ENCODE measurements at regions not wholly inside any gene's neighbourhood (a gene's known extent, or its start where the extent isn't known, plus 50 kb on each side); places are given as distances from the start of the nearest gene placed in this dataset.
A peak's percentile ranks its signal among the peaks of the same experiment; 100 is the strongest.

GRCh38 chr22:26848244-26848920 is 191.0 kb downstream of the MIAT start:
- no peak for DNase-seq

- DNase-seq: no peak
These were observed 192.2 kb downstream of the MIAT start for GRCh38 chr22:26849575-26849974.

DNA sequence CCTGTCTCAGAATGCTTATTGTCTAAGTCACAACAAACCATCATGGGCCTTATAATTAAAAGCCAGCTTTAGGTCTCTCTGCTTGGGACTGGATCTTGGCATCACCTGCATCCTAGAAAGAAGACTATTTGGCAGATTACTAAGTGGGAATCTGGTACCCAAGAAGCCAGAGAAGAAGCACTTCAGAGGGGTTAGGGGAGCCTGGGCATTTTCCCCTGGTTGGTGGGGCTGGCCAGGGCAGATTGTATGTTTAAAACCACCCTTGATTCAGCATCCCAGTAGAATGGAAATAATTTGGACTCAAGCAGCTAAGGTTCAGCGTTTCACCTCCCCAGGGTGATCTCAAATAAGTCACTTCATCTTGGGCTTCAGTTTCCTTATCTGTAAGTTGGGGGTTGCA is 193.7 kb downstream of the MIAT start:
- DNase-seq: no peak

DNA sequence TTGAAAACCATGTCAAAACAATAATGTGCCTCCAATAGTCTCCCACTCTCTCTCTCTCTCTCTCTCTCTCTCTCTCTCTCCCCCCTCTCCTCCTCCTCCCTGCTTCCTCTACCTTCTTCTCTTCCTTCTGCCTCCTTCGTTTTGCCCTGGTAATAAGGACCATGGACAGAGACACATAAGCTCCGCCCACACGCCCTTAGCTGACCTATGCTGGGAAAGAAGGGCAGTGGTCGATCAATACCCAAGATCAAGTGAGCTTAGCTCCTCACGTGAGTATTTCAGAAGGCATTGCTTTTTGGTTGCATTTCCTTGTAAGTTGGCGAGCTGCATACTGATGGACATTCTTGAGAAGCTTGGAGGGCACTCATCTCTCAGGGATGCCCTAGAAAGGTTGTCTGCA is 194.8 kb downstream of the MIAT start:
- DNase-seq: no peak

DNA sequence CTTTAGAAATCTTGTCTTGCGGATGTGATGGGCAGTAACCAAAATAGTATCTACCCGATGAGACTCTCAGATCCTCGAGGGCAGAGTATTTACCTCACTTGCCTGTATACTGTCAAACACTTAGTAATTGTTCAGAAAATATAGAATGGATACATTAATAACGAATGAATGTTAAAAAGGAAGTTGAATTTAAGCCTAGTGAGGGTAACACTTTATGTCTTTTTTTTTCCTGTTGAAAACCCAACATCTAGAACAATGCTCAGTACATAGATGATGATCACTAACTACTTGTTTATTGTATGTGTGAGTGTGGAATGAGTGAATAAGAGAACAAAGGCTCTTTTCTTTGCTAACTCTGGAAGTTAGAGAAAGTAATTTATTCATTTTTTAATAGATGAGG is 195.7 kb downstream of the MIAT start:
- no peak for DNase-seq

DNA sequence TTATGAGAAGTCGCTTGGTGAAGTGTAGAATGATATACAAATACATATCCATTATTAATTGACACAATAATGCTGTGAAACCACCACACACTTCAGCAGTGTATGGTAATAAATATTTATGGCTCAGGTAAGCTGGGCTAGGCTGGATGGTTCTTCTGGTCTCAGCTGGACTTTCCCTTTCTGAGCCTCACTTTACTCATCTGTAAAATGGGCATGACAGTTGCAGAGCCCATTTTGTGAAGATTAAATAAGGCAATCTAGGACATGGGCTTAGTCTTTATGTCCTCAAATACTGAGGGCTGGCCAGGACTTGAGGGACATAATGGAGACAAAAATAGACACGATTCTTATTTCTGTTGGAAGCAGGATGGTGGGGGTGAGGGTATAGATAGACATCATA is 196.1 kb downstream of the MIAT start:
- DNase-seq: no peak

DNA sequence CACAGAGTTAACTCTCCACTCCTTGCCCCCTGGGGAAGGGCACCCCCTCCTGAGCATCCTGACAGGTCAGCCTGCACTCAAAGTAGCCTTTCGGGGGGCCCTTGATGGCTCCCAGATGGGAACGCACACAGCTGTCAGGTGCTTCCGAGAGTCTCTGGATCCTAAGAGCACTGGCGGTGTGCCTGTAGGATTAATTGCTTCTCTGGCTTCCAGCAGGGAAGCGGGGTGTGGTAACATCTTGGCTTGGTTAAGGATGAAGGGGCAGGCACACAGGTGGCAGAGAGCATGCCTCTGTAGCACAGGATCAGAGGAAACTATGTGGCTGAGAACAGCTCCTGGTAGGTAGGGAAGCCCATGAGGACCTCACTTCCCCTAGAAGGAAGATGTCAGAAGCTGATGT is 199.8 kb downstream of the MIAT start:
- DNase-seq: no peak

DNA sequence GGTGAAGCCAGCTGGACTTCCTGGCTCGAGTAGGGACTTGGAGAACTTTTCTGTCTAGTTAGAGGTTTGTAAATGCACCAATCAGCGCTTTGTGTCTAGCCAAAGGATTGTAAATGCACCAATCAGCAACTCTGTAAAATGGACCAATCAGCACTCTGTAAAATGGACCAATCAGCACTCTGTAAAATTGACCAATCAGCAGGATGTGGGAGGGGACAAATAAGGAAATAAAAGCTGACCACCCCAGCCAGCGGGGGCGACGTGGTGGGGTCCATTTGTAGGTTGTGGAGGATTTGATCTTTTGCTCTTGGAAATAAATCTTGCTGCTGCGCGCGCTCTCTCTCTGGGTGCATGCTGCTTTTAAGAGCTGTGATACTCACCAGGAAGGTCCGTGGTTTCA is 202.9 kb downstream of the MIAT start:
- DNase-seq: no peak

DNA sequence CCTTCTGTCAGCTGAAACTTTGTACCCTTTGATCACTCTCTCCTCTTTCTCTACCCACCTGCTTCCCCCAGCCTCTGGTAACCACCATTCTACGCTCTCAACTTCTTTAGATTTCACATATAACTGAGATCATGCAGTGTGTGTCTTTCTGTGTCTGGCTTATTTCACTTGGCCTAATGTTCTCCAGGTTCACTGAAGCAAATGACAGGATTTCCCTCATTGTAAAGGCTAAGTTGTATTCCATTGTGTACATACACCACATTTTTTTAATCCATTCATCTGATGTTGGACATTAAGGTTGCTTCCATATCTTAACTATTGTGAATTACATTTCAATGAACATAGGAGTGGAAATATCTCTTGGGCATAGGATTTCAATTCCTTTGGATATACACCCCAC is 207.6 kb downstream of the MIAT start:
- no peak for DNase-seq

- no peak for DNase-seq
These were observed 226.0 kb downstream of the MIAT start for GRCh38 chr22:26883393-26883792.

- DNase-seq: no peak
These were observed 227.5 kb downstream of the MIAT start for GRCh38 chr22:26884921-26885320.

DNA sequence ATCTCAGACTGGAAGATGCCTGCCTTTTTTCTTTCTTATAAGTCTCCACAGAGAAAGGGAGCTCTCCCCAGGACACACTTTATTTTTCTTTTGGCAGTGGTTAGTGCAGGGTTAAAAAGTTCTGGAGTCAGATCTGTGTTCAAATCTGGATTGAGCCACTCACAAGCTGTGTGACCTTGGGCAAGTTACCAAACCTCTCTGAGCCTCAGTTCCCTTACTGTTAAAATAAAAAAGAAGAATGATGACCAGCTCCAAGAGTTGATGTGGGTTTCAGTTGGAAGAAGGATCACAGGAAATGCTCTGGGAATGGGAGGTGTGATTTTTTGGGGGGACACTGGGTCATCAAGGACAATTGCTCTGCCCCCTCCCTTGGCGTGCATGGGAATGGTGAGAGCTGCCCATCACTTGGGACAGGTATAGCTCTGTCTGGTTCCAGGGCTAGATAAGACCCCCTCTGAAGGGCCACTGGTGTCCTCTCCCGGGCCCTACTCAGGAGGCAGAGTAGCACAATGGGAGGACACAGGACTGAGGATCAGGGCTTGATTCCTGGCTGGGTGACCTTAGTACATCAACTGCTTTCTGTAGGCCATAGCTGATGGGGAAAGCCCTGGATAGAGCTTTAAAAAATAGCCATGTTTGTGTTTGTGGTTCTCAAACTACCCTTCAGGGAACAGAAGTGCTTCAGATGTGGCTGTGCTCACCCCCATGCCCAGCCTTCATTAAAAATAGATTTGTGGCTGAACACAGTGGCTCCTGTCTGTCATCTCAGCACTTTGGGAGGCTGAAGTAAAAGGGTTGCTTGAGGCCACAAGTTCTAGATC is 228.3 kb downstream of the MIAT start:
- DNase-seq: no peak

GRCh38 chr22:26887456-26887855 is 230.1 kb downstream of the MIAT start:
- no peak for DNase-seq

DNA sequence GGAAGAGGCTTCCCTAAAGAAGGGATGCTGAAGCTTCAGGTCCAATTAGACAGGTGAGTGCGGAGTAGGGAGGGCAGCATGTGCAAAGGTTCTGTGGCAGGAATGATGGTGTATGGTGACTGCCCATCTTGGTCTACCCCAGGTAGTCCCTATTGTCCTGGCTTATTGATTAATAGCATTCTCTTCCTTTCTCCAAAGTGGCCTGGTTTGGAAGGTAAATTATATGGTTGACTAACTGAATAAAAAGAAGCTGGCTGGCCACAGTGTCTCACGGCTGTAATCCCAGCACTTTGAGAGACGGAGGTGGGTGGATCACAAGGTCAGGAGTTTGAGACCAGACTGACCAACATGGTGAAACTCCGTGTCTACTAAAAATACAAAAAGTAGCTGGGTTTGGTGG is 230.5 kb downstream of the MIAT start:
- no peak for DNase-seq

- DNase-seq: no peak
These were observed 231.5 kb downstream of the MIAT start for GRCh38 chr22:26888887-26889286.

DNA sequence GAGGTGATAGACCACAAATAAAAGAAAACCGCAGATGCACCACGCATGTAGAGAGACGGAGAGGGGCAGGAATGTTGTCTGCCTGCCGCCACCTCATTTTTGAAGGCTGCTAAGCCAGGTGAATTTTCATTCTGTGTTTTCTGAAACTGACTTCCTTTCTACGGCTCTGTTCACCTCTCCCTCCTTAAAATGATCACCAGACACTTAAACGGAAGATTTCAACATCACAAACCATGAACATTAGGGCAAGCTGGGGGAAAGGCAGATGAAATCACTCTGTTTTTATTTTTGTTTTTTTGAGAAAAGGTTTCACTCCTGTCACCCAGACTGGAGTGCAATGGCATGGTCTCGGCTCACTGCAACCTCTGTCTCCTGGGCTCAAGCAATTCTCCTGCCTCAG is 232.4 kb downstream of the MIAT start:
- DNase-seq: no peak

DNA sequence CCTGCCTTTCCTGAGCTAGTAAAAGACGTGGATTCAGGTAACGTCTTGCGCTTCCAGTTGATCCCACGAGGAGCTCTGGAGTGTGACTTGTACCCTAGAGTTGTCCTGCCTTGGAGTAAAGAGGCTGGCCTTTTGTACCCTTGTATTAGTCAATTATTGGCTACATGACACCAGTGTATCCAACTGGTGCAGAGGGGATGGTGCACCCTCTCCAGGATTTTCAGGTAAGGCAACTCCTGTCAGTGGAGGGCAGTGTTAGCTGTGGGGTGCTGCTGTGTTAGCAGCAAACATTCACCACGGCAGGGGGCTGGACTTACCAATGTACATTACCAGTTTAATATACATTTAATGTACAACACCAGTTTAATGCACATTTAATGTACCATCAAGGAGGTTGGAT is 233.5 kb downstream of the MIAT start:
- no peak for DNase-seq

GRCh38 chr22:26891429-26891828 is 234.0 kb downstream of the MIAT start:
- no peak for DNase-seq

GRCh38 chr22:26892166-26893041 is 235.0 kb downstream of the MIAT start:
- DNase-seq: peak; percentile 16

DNA sequence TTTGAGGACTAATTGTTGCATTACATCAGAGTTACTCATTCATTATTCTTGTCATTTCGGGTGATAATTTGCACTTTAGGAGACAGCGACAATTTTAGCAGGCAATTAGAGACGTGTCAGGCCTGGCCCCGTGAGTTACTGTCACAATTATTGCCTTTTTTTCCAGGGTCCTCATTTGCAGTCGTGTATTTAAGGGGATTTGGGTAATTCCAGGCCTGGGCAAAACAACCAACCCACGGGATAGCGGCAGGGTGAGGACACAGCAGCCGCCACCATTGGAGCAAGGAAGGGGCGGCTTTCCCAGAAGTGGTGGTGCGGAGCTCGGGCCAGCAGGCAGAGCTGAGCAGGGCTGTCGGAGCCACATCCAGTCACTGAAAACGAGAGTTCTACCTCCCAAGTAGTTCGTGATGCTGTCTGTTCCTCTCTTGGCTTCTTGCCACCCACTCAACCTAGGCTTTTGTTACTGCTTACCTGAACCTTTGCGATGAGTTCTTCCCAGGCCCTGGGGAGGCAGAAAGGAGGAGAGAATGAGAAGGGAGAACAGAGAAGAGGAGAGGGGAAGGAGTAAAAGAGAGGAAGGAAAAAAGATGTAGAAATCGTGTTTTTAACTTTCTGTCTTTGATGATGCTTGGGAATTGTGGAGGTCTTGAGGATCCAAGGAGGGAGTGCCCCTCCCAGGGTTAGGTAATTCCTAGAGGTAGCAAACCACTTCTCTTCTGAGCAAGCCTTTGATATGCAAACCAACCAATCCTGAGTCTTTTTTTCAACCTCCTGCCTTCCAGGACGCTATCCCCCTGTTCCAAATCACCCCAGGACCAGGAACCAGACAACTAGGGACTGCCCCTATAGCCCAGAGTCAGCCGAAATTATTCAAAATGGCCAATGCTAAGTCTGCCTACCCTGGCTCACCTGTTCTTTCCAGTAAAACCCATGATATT is 236.1 kb downstream of the MIAT start:
- DNase-seq: peak; percentile 40

DNA sequence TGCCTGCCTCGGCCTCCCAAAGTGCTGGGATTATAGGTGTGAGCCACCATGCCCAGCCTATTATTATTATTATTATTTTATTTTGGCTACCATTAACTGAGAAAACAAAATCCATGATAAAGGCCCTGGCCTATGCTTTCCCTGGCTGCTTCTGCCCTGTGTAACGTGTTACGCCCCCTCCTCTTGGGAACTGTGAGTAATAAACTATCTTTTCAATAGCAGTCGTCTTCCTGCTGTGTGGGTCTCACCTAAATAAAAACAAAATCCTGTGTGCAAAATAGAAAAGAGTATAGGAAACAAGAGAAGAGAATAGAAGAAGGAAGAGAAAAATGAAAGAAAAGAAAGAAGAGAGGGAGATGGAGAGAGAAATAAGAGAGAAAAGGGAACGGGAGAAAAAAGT is 237.0 kb downstream of the MIAT start:
- no peak for DNase-seq

GRCh38 chr22:26894766-26895485 is 237.5 kb downstream of the MIAT start:
- DNase-seq: no peak

Measured in NCI-H2081 treated with DMSO at 0.1 percent for 48 hours (cell line).